Large intestine (tissue), 3 donors: ENCODE measurements at regions not wholly inside any gene's neighbourhood (a gene's known extent, or its start where the extent isn't known, plus 50 kb on each side); places are given as distances from the start of the nearest gene placed in this dataset.

Source experiments
- DNase-seq, 2 donors: peaks; one replicate each; pipeline versions ENCODE4 v3.0.0 to v3.0.0-alpha.2; 2013
- H3K27ac ChIP-seq: one replicate; pipeline ENCODE4 v1.5.1; 2013; ENCODE audit warnings: low read length
- H3K27me3 ChIP-seq: 2 replicates; pipeline ENCODE4 v1.6.1; 2013; ENCODE audit warnings: low read length; ENCODE audit not compliant: control insufficient read depth, insufficient read depth
- H3K36me3 ChIP-seq: 2 replicates; pipeline ENCODE4 v1.6.1; 2013; ENCODE audit warnings: low read length; ENCODE audit not compliant: control insufficient read depth, insufficient read depth
- H3K4me1 ChIP-seq: one replicate; pipeline ENCODE4 v1.6.1; 2013; ENCODE audit warnings: low read length; ENCODE audit not compliant: control insufficient read depth, insufficient read depth
- H3K4me3 ChIP-seq: one replicate; pipeline ENCODE4 v1.5.1; 2013; ENCODE audit warnings: low read length
- H3K9me3 ChIP-seq: one replicate; pipeline ENCODE4 v1.6.1; 2013; ENCODE audit warnings: mild to moderate bottlenecking, low read depth, low read length, moderate library complexity; ENCODE audit not compliant: control insufficient read depth
- WGBS: methylation state at CpG from one replicate; pipeline ENCODE4 v1.1.5; 2013; ENCODE audit warnings: low lambda C conversion rate; ENCODE audit not compliant: insufficient coverage; 5-methylcytosine and 5-hydroxymethylcytosine counted together

DNA sequence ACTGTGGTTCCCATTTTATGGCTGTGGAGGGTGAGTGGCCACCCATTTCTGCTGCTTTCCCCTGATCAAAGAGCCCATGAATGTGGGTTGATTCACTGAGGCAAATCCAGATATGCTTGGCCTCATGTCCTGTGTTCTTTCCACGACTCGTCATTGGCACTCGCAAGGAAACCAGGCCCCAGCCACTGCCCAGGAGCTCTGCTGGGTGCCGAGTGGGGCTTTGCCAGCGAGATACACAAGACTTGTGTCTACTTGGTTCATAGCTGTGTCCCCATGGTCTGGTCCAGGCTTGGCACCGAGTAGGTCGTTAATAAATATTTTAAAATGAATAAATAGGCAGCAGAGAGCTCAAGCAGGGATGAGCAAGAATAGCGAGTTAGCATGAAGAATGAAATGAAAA lies 1291.5 kb downstream of the TBC1D22A start:
- Histone ChIP-seq H3K27me3 (no peaks in the 10 kb centered on the region), H3K9me3 (no peaks in the 10 kb centered on the region), H3K27ac (no peak overlapping the region), H3K4me1 (no peaks in the 10 kb centered on the region), H3K4me3 (no peak overlapping the region), H3K36me3 (no peaks in the 10 kb centered on the region)
- WGBS: 100% methylated on average over 1 of the region's 8 CpGs
- no peak for DNase-seq

DNA sequence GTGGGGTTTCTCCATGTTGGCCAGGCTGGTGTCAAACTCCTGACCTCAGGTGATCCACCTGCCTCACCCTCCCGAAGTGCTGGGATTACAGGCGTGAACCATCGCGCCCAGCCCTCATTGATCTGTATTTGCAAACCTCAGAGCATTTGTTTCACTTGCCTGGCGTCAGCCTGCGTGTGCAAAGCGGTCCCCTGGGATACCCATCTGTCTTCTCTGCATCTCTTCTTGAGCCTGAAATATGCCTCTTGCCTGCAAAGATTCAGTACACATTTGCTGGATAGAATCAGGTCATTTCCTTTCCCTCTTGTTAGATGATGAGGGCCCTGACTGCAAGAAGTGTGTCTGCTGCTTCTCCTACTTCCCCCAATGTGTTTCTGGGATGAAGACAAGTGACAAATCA lies 1291.0 kb downstream of the TBC1D22A start:
- H3K4me1 ChIP-seq: no peaks in the 10 kb centered on the region
- H3K4me3 ChIP-seq: no peak overlapping the region
- no peaks in the 10 kb centered on the region for H3K36me3 ChIP-seq
- H3K27ac ChIP-seq: no peak overlapping the region
- no peaks in the 10 kb centered on the region for H3K27me3 ChIP-seq
- H3K9me3 ChIP-seq: no peaks in the 10 kb centered on the region
- no CpG with 5 or more reads among the region's 7 CpGs for WGBS
- DNase-seq: no peak

DNA sequence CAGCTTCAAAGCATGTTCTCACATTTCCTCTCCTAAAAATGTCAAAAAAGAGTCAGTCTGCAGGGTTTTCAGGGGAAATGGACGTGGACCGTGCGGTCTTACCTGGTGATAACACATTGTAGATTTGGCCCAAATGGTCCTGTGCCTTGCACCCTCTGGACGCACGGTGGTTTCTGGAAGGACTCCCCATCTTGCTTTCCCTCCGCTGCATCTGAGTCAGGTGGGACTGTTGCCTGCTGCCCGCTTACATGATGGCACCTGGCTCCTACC lies 1290.1 kb downstream of the TBC1D22A start:
- no CpG with 5 or more reads among the region's 7 CpGs for WGBS
- H3K36me3 ChIP-seq: no peaks in the 10 kb centered on the region
- H3K27me3 ChIP-seq: no peaks in the 10 kb centered on the region
- DNase-seq: no peak
- no peak overlapping the region for H3K27ac ChIP-seq
- H3K9me3 ChIP-seq: no peaks in the 10 kb centered on the region
- H3K4me1 ChIP-seq: no peaks in the 10 kb centered on the region
- H3K4me3 ChIP-seq: no peak overlapping the region

DNA sequence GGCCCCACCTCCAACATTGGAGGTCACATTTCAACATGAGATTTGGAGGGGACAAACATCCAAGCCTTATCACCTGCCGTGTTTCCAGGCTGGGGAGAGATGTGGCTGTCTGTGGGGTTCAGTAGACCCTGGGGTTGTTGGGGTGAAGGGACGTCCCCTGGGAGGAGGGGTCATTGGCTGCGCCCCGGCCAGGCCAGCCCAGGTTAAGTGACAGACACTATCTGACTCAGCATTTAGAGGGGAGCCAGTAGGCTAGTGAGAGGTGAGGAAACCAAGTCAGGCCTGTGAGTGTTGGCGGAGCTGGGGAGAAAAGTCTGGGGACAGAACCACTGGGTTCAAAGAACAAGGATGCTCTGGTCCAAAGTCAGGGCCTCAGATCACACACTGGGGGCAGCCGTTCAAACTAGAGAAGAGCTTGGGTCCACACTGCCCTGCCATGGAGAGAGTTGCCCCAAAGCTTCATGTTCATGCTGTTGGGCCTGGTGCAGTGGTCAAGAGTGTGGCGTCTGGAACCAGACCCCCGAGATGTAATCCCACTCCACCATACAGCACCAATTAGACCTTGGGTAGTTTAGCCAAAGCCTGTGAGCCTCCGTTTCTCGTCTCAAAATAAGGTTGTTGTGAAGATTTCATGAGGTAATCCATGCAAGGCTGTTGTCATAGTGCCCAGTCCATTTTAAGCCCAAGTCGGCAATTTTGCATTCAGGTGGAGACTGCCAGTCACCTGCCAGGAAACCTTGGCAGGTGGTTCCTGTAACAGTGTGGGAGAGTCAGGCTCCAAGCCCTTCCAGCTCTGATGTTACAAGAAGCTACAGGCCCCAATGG lies 1289.6 kb downstream of the TBC1D22A start:
- DNase-seq: no peak

DNA sequence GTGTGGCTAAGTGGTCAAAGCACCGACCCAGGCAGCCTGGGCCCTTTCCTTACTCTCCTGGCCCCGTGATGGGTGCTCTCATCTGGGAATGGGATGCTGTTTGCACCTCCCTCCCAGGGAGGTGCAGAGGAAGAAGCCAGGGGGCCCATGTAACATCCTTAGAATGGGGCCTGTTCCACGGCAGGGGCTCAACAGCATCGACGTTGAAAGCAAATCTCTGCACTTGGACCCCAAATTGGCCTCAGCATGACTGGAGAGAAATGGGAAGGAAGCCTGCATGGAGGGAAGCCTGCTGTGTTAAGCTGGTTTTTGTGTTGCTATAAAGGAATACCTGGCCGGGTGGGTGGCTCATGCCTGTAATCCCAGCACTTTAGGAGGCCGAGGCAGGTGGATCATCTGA lies 1288.4 kb downstream of the TBC1D22A start:
- no CpG with 5 or more reads among the region's 7 CpGs for WGBS
- H3K4me3 ChIP-seq: no peak overlapping the region
- H3K36me3 ChIP-seq: no peaks in the 10 kb centered on the region
- H3K27me3 ChIP-seq: no peaks in the 10 kb centered on the region
- H3K9me3 ChIP-seq: no peaks in the 10 kb centered on the region
- no peaks in the 10 kb centered on the region for H3K4me1 ChIP-seq
- H3K27ac ChIP-seq: no peak overlapping the region
- DNase-seq: no peak

More for the DNA sequence above, 1289.6 kb downstream of the TBC1D22A start:
- no CpG with 5 or more reads among the region's 11 CpGs for WGBS
- H3K36me3 ChIP-seq: no peaks in the 10 kb centered on the region
- no peak overlapping the region for H3K4me3 ChIP-seq
- no peaks in the 10 kb centered on the region for H3K4me1 ChIP-seq
- no peak overlapping the region for H3K27ac ChIP-seq
- no peaks in the 10 kb centered on the region for H3K27me3 ChIP-seq
- no peaks in the 10 kb centered on the region for H3K9me3 ChIP-seq

DNA sequence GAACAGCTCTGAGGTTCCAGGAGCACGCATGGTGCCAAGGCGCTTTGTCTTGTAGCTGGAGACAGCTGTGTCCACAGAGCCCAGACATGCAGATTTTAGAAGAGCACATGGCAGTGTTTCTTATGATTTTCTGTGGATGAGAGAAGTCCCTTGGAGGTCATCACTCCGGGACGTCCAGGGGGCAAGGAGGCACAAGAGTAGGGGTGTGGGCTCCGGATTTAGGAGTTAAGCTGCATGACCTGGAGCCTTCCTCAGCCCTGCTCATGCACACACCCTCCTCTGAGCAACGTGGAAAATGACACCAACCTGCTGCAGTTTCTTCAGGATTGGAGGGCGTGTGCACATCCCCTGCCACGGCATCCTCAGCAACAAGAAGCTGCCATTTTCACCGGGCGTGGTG lies 1286.7 kb downstream of the TBC1D22A start:
- DNase-seq: no peak
- WGBS: no CpG with 5 or more reads among the region's 10 CpGs
- Histone ChIP-seq H3K27ac (no peak overlapping the region), H3K4me1 (no peaks in the 10 kb centered on the region), H3K4me3 (no peak overlapping the region), H3K9me3 (no peaks in the 10 kb centered on the region), H3K36me3 (no peaks in the 10 kb centered on the region), H3K27me3 (no peaks in the 10 kb centered on the region)

DNA sequence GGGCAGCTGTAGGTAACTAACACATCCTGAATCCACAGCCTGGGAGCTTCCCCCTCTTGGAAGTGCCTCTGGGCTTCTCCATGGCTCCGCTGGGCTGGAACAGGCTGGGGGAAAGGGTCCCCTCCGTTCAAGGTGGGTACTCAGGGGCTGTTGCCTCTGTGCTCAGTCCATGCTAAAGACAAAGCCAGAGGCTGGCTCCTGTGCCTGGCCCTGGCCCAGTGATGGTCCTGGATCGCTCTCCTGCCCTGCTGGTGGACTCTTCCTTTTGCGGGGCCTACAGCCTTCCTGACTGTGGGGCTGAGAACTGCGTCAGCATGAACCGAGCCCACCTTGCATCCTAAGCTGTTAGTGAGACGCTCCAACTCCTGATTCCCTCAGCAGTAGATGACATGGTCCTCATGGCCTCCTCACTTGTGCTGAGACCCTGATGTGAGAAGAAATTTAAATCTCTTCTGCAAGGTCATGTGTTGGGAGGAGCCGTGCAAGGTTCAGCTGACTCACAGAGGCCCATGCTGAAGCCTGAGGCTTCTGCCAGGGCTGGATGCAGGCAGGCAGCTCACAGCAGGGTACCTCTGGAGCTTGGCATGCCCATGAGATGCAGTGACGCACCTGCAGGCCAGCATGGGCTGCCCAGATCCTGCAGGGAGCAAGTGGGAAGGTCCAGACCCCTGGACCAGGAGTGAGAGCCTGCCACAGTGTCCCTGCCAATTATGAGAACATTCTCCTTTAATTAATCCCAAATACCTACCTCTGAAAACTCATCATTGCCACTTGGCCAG lies 1285.5 kb downstream of the TBC1D22A start:
- Histone ChIP-seq H3K4me3 (no peak overlapping the region), H3K9me3 (no peaks in the 10 kb centered on the region), H3K36me3 (no peaks in the 10 kb centered on the region), H3K4me1 (no peaks in the 10 kb centered on the region), H3K27me3 (no peaks in the 10 kb centered on the region), H3K27ac (no peak overlapping the region)
- DNase-seq: no peak
- WGBS: no CpG with 5 or more reads among the region's 9 CpGs

DNA sequence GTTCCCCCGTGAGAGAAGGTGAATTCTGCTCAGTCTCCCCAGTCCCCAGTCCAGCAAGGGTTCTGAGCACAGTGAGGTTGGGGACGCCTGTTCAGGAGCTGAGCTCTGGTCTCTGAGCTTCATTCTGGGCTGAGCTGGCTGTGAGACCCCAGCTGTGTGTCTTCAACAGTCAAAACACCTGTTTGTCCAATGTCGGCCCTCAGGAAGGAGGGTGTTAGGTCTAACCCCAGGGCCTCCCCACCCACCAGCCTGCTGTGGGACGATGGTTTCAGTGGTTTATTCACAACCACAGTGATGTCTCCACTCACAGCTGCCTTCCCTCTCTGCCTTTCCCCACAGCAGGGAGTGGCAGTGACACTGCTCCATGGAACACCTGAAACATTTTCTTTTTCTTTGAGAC lies 1282.9 kb downstream of the TBC1D22A start:
- Histone ChIP-seq H3K4me1 (no peaks in the 10 kb centered on the region), H3K36me3 (no peaks in the 10 kb centered on the region), H3K27me3 (no peaks in the 10 kb centered on the region), H3K27ac (no peak overlapping the region), H3K9me3 (no peaks in the 10 kb centered on the region), H3K4me3 (no peak overlapping the region)
- no CpG with 5 or more reads among the region's 4 CpGs for WGBS
- no peak for DNase-seq

DNA sequence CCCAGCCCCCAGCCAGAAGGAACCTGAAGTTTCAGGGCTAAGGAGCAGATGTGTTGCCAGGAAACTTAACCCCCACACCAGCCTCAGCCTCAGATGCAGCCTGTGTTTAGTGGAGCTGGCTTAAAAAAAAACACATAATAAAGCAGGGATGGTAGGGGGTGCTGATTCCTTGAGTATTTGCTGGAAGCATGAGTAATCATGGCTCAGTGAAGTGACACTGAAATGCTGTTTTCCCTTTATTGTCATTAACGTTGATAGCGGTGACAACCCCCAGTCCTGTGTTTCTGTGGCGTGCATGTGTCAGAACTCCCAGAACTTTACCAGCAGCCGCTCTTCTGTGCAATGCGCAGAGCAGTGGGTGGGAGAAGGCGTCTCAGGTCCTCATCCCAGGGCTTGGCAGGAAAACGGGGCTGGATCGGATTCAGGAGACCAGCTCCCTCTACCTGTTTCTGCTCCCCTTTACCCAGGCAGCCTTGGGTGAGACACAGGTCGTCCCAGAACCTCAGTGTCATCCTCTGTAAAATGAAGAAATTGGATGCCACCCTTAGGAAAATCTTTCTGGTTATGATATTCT lies 1282.1 kb downstream of the TBC1D22A start:
- Histone ChIP-seq H3K9me3 (no peaks in the 10 kb centered on the region), H3K4me1 (no peaks in the 10 kb centered on the region), H3K27me3 (no peaks in the 10 kb centered on the region), H3K36me3 (no peaks in the 10 kb centered on the region), H3K27ac (no peak overlapping the region), H3K4me3 (no peak overlapping the region)
- DNase-seq: no peak
- no CpG with 5 or more reads among the region's 9 CpGs for WGBS

DNA sequence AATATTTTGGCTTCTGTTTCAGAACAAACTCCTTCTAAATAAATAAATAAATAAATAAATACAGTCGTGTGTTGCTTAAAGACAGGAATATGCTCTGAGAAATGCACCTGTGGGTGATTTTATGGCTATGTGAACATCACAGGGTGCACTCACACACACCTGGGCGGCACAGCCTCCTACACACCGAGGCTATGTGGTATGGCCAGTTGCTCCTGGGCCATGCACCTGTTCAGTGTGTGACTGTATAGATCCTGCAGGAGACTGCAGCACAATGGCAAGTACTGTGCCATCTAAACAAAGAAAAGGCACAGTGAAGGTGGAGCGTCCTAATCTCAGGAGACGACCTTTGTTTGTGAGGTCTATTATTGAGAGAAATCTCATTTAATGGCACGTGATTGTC lies 1281.1 kb downstream of the TBC1D22A start:
- H3K27ac ChIP-seq: no peak overlapping the region
- no peaks in the 10 kb centered on the region for H3K4me1 ChIP-seq
- WGBS: no CpG with 5 or more reads among the region's 6 CpGs
- no peaks in the 10 kb centered on the region for H3K27me3 ChIP-seq
- no peak for DNase-seq
- no peak overlapping the region for H3K4me3 ChIP-seq
- H3K36me3 ChIP-seq: no peaks in the 10 kb centered on the region
- H3K9me3 ChIP-seq: no peaks in the 10 kb centered on the region
